HAP-1 (cell line): ENCODE measurements at regions not wholly inside any gene's neighbourhood (a gene's known extent, or its start where the extent isn't known, plus 50 kb on each side); places are given as distances from the start of the nearest gene placed in this dataset.
"Not testable (repeated sequence)": the region's sequence is repeated elsewhere in the genome, so short reads cannot be mapped to it uniquely, and the experiment has no call there.

Source experiments
- DNase-seq, 2 experiments: peaks; one replicate each; pipeline ENCODE4 v3.0.0-alpha.2; 2016 to 2020; ENCODE audit warnings: low spot score in 2 of 2
- H3K27me3 ChIP-seq: fragments of 250-450 bp; sonication (Bioruptor Pico); 2 replicates; pipeline ENCODE4 v1.5.1; 2020; ENCODE audit warnings: low read depth, mild to moderate bottlenecking, moderate library complexity
- H3K36me3 ChIP-seq: fragments of 250-450 bp; sonication (Bioruptor Pico); replicated peaks from 2 replicates; pipeline ENCODE4 v1.5.1; 2020; ENCODE audit warnings: mild to moderate bottlenecking
- H3K4me1 ChIP-seq: fragments of 250-450 bp; sonication (Bioruptor Pico); 2 replicates; pipeline ENCODE4 v1.5.1; 2020; ENCODE audit warnings: mild to moderate bottlenecking
- H3K4me3 ChIP-seq: fragments of 250-450 bp; sonication (Bioruptor Pico); 2 replicates; pipeline ENCODE4 v1.5.1; 2020; ENCODE audit warnings: mild to moderate bottlenecking, moderate library complexity
- H3K9me3 ChIP-seq: fragments of 250-450 bp; sonication (Bioruptor Pico); 2 replicates; pipeline ENCODE4 v1.5.1; 2020; ENCODE audit warnings: mild to moderate bottlenecking, moderate library complexity
- in situ Hi-C: fragments of 300-500 bp; cut with MboI; formaldehyde crosslinking; loops from 3 replicates; pipeline ENCODE4 v1.14.3; 2020; ENCODE audit warnings: low sequenced_read_pairs, inconsistent platforms, mixed read lengths

DNA sequence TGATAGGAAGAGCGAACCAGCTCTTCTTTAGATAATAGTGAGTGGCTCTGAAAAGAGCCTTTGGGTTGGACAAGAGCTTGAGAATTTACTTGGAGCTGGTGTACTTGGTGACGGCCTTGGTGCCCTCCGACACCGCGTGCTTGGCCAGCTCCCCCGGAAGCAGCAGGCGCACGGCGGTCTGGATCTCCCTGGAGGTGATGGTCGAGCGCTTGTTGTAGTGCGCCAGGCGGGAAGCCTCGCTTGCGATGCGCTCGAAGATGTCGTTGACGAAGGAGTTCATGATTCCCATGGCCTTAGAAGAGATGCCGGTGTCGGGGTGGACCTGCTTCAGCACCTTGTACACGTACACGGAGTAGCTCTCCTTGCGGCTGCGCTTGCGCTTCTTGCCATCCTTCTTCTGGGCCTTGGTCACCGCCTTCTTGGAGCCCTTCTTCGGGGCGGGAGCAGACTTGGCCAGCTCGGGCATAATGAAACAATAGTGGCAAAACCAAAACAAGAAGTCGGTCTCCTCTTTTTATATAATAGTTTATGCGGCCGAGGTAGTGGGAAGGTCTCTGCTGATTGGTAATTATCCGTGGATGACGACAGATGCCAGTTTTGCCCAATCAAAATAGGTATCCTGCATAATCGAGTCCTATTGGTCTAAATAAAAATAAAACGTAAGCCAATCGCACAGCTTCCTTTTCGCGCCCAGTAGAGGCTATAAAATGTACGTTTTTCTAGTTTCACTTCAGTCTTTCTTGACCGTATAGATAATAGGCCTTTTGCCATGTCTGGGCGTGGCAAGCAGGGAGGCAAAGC, 104.6 kb downstream of the OR2B2 start:
- H3K9me3 ChIP-seq, H3K27me3 ChIP-seq, in situ Hi-C loops, H3K4me1 ChIP-seq, H3K36me3 ChIP-seq, DNase-seq, H3K4me3 ChIP-seq: not testable (repeated sequence)

GRCh38 chr6:27806981-27807440, 105.2 kb downstream of the OR2B2 start:
- Histone ChIP-seq H3K4me1 (peaks cover 9% of the 10 kb centered on the region), H3K36me3 (no peaks in the 10 kb centered on the region), H3K27me3 (no peaks in the 10 kb centered on the region), H3K4me3 (no peak overlapping the region), H3K9me3 (no peaks in the 10 kb centered on the region)
- in situ Hi-C loops = no loop called here
- DNase-seq = no peak

DNA sequence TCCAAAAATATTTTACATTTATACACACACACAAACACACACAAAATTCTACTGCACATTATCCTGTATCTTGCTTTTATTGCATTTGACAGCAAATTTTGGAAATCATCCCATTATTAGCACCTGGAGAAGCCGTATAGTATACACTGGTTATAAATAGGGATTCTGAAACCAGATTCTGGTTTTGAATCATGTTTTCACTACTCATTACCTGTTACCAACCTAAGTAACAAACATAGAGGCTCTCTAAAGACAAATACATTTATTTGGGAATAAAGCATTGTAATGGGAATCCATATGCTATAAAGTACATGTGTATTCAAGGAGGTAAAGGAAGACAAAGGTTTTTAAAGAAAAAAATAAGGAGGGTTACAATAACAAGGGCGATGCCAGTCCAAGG, 106.8 kb downstream of the OR2B2 start:
- Histone ChIP-seq H3K9me3 (no peaks in the 10 kb centered on the region), H3K36me3 (no peaks in the 10 kb centered on the region), H3K27me3 (no peaks in the 10 kb centered on the region), H3K4me1 (no peaks in the 10 kb centered on the region), H3K4me3 (no peak overlapping the region)
- no peak for DNase-seq
- in situ Hi-C loops = no loop called here

DNA sequence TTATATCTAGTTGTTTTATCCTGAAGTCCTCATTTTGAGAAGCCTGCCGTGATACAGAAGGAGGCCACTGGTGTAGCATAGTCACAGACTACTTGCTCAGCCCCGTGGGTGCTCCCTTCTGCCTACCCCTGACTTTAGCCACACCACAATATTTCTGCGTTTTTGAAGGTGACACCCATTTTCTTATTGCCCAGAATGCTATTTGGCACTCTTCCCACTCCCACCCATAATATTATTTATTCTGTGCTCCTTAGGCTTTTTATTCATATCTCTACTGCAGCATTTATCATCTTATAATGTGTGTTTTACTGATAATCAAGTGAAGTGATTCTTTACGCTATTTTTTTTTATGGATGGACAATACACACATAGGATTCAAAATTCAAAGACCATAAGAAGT, 107.3 kb downstream of the OR2B2 start:
- H3K4me3 ChIP-seq = no peak overlapping the region
- H3K36me3 ChIP-seq = no peaks in the 10 kb centered on the region
- in situ Hi-C loops = no loop called here
- no peaks in the 10 kb centered on the region for H3K27me3 ChIP-seq
- no peak for DNase-seq
- H3K9me3 ChIP-seq = no peaks in the 10 kb centered on the region
- no peaks in the 10 kb centered on the region for H3K4me1 ChIP-seq

- Histone ChIP-seq H3K4me1 (peaks cover 3% of the 10 kb centered on the region; the same call in 1 of the 2 replicates), H3K36me3 (no peaks in the 10 kb centered on the region), H3K9me3 (no peaks in the 10 kb centered on the region), H3K4me3 (no peak overlapping the region), H3K27me3 (no peaks in the 10 kb centered on the region)
- in situ Hi-C loops = no loop called here
- DNase-seq = no peak
Measured at GRCh38 chr6:27800731-27801373, 111.3 kb downstream of the OR2B2 start.

DNA sequence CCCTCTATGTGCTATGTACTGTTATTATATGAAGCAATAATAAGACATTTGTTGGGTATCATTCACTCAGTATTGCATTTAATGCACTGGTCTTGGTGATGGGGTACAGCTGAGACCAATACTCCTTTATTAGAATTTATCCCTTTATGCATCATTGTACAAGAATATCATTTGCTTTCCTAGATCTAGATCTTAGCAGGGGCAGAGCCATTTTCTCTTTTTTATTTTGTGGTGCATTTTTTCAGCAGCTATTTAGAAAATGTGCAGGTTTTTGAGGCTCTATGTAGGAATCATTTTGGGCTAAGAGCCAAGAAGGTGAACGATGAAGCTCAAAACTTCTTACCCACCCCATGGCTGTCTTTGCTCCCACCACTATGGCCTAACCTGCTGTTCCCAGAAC, 114.2 kb downstream of the OR2B2 start:
- peaks cover 7% of the 10 kb centered on the region for H3K4me1 ChIP-seq
- no peaks in the 10 kb centered on the region for H3K36me3 ChIP-seq
- DNase-seq = no peak
- in situ Hi-C loops = no loop called here
- H3K9me3 ChIP-seq = no peaks in the 10 kb centered on the region
- H3K27me3 ChIP-seq = no peaks in the 10 kb centered on the region
- H3K4me3 ChIP-seq = no peak overlapping the region

- H3K27me3 ChIP-seq, H3K36me3 ChIP-seq, DNase-seq, H3K9me3 ChIP-seq, in situ Hi-C loops, H3K4me3 ChIP-seq: not testable (repeated sequence)
- H3K4me1 ChIP-seq = peaks cover 13% of the 10 kb centered on the region
Measured at GRCh38 chr6:27796736-27797481, 115.3 kb downstream of the OR2B2 start.

- H3K36me3 ChIP-seq = no peaks in the 10 kb centered on the region
- H3K4me1 ChIP-seq = peaks cover 13% of the 10 kb centered on the region
- H3K9me3 ChIP-seq = 0 out of 2 replicates have a peak, but pooled peaks cover 4% of the 10 kb centered on the region
- no peaks in the 10 kb centered on the region for H3K27me3 ChIP-seq
- DNase-seq = peak; percentile 71 to 82
- in situ Hi-C loops = no loop called here
- no peak overlapping the region for H3K4me3 ChIP-seq
Measured at GRCh38 chr6:27795697-27796494, 116.3 kb downstream of the OR2B2 start.

GRCh38 chr6:27791182-27791943, 120.8 kb downstream of the OR2B2 start:
- peaks cover 16% of the 10 kb centered on the region for H3K4me1 ChIP-seq
- DNase-seq = peak; percentile 43 to 58
- in situ Hi-C loops = no loop called here

DNA sequence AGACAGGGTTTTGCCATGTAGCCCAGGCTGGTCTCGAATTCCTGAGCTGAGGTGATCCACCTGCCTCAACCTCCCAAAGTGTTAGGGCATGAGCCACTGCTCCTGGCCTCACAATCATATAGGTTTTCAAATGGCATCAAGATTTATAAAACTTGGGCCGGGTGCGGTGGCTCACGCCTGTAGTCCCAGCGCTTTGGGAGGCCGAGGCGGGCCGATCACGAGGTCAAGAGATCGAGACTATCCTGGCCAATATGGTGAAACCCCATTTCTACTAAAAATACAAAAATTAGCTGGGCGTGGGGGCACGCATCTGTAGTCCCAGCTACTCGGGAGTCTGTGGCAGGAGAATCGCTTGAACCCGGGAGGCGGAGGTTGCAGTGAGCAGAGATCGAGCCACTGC, 123.8 kb downstream of the OR2B2 start:
- H3K27me3 ChIP-seq, H3K36me3 ChIP-seq, DNase-seq, H3K4me3 ChIP-seq, in situ Hi-C loops, H3K9me3 ChIP-seq: not testable (repeated sequence)
- peaks cover 11% of the 10 kb centered on the region for H3K4me1 ChIP-seq

More at GRCh38 chr6:27791182-27791943, 120.8 kb downstream of the OR2B2 start:
- no peaks in the 10 kb centered on the region for H3K36me3 ChIP-seq
- H3K4me3 ChIP-seq = no peak overlapping the region
- H3K27me3 ChIP-seq = no peaks in the 10 kb centered on the region
- 0 out of 2 replicates have a peak, but pooled peaks cover 6% of the 10 kb centered on the region for H3K9me3 ChIP-seq

GRCh38 chr6:27786048-27786447, 126.1 kb downstream of the OR2B2 start:
- in situ Hi-C loops = no loop called here

GRCh38 chr6:27785294-27785693, 126.9 kb downstream of the OR2B2 start:
- Histone ChIP-seq H3K36me3 (no peaks in the 10 kb centered on the region), H3K4me1 (peaks cover 11% of the 10 kb centered on the region), H3K4me3 (no peak overlapping the region), H3K27me3 (no peaks in the 10 kb centered on the region), H3K9me3 (0 out of 2 replicates have a peak, but pooled peaks cover 2% of the 10 kb centered on the region)
- DNase-seq = no peak
- in situ Hi-C loops = no loop called here

More at GRCh38 chr6:27786048-27786447, 126.1 kb downstream of the OR2B2 start:
- Histone ChIP-seq H3K36me3 (no peaks in the 10 kb centered on the region), H3K27me3 (no peaks in the 10 kb centered on the region), H3K9me3 (0 out of 2 replicates have a peak, but pooled peaks cover 2% of the 10 kb centered on the region), H3K4me1 (peaks cover 7% of the 10 kb centered on the region), H3K4me3 (no peak overlapping the region)
- DNase-seq = no peak
